ENCODE measurements at regions not wholly inside any gene's neighbourhood (a gene's known extent, or its start where the extent isn't known, plus 50 kb on each side); places are given as distances from the start of the nearest gene placed in this dataset.

- intact Hi-C loops (cut with DNase I) = no loop called here
- no peaks in the 10 kb centered on the region for H3K4me1 ChIP-seq
- DNase-seq (no peak), ATAC-seq (no peak)
- H3K27me3 ChIP-seq = no peaks in the 10 kb centered on the region
- H3K36me3 ChIP-seq (replicated peaks in 1 of 2; ENCODE audit: insufficient read depth in 1 of 2, low read depth in 2 of 2) = no peaks in the 10 kb centered on the region
- H3K9me3 ChIP-seq = no peaks in the 10 kb centered on the region
- no peak for TF ChIP-seq CTCF (IDR thresholded peaks at IDR 0.05)
- no peak for TF ChIP-seq POLR2A (IDR thresholded peaks at IDR 0.05)
- no peak overlapping the region for H3K27ac ChIP-seq
- WGBS, 2 donors = 56 to 84% methylated on average over 5 of the region's 5 CpGs
- H3K4me3 ChIP-seq = no peak overlapping the region
Observed at GRCh38 chr1:96370757-96371156, 350.8 kb upstream of the PTBP2 start.

- H3K27me3 ChIP-seq = no peaks in the 10 kb centered on the region
- TF ChIP-seq POLR2A (IDR thresholded peaks at IDR 0.05) (no peak), CTCF (IDR thresholded peaks at IDR 0.05) (no peak)
- intact Hi-C loops (cut with DNase I) = no loop called here
Observed at GRCh38 chr1:96372881-96373280, 348.7 kb upstream of the PTBP2 start.

GRCh38 chr1:96374076-96374762, 347.4 kb upstream of the PTBP2 start:
- intact Hi-C loops (cut with DNase I) = no loop called here
- 70 to 86% methylated on average over 1 of the region's 1 CpG for WGBS, 2 donors
- Histone ChIP-seq H3K27me3 (no peaks in the 10 kb centered on the region), H3K4me3 (no peak overlapping the region), H3K9me3 (no peaks in the 10 kb centered on the region), H3K27ac (no peak overlapping the region), H3K4me1 (no peaks in the 10 kb centered on the region), H3K36me3 (replicated peaks in 1 of 2; ENCODE audit: insufficient read depth in 1 of 2, low read depth in 2 of 2) (no peaks in the 10 kb centered on the region)
- ATAC-seq (no peak), DNase-seq (no peak)
- TF ChIP-seq POLR2A (IDR thresholded peaks at IDR 0.05) (no peak), CTCF (IDR thresholded peaks at IDR 0.05) (no peak)

More at GRCh38 chr1:96372881-96373280, 348.7 kb upstream of the PTBP2 start:
- ATAC-seq (no peak), DNase-seq (no peak)
- Histone ChIP-seq H3K4me1 (no peaks in the 10 kb centered on the region), H3K9me3 (no peaks in the 10 kb centered on the region), H3K27ac (no peak overlapping the region), H3K4me3 (no peak overlapping the region), H3K36me3 (replicated peaks in 1 of 2; ENCODE audit: insufficient read depth in 1 of 2, low read depth in 2 of 2) (no peaks in the 10 kb centered on the region)
- WGBS, 2 donors = 69 to 70% methylated on average over 1 of the region's 1 CpG

GRCh38 chr1:96376846-96377245, 344.7 kb upstream of the PTBP2 start:
- WGBS, 2 donors = 18 to 32% methylated on average over 1 of the region's 1 CpG
- Histone ChIP-seq H3K36me3 (replicated peaks in 1 of 2; ENCODE audit: insufficient read depth in 1 of 2, low read depth in 2 of 2) (no peaks in the 10 kb centered on the region), H3K4me1 (no peaks in the 10 kb centered on the region), H3K4me3 (no peak overlapping the region), H3K27me3 (no peaks in the 10 kb centered on the region), H3K9me3 (no peaks in the 10 kb centered on the region), H3K27ac (no peak overlapping the region)
- TF ChIP-seq CTCF (IDR thresholded peaks at IDR 0.05) (no peak), POLR2A (IDR thresholded peaks at IDR 0.05) (no peak)
- DNase-seq = no peak
- intact Hi-C loops (cut with DNase I) = no loop called here
- no peak for ATAC-seq

- TF ChIP-seq CTCF (IDR thresholded peaks at IDR 0.05) = no peak
- TF ChIP-seq POLR2A (IDR thresholded peaks at IDR 0.05) = no peak
- no peaks in the 10 kb centered on the region for H3K4me1 ChIP-seq
- H3K4me3 ChIP-seq = no peak overlapping the region
- H3K36me3 ChIP-seq (replicated peaks in 1 of 2; ENCODE audit: insufficient read depth in 1 of 2, low read depth in 2 of 2) = no peaks in the 10 kb centered on the region
- ATAC-seq = no peak
- no peak for DNase-seq
- no peak overlapping the region for H3K27ac ChIP-seq
- H3K9me3 ChIP-seq = no peaks in the 10 kb centered on the region
- 33 to 36% methylated on average over 2 of the region's 2 CpGs for WGBS, 2 donors
- H3K27me3 ChIP-seq = no peaks in the 10 kb centered on the region
- intact Hi-C loops (cut with DNase I) = no loop called here
Observed at GRCh38 chr1:96384611-96385010, 337.0 kb upstream of the PTBP2 start.
